ENCODE measurements at regions not wholly inside any gene's neighbourhood (a gene's known extent, or its start where the extent isn't known, plus 50 kb on each side); places are given as distances from the start of the nearest gene placed in this dataset.
"Not testable (repeated sequence)": the region's sequence is repeated elsewhere in the genome, so short reads cannot be mapped to it uniquely, and the experiment has no call there.

DNA sequence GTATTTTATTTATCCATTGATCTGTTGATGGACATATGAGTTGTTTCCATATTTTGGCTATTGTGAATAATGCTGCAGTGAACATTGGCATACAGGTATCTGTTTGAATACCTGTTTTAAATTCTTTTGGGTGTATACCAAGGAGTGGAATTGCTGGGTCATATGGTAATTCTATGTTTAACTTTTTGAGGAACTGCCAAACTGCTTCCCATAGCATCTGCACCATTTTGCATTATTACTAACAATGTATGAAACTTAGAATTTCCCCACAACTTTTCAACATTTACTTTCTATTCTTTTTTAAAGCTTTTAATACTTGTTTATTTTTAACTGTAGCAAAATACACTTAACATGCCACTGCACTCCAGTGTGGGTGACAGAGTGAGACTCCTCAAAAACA, 57.0 kb upstream of the MSN start:
- no peak for DNase-seq

DNA sequence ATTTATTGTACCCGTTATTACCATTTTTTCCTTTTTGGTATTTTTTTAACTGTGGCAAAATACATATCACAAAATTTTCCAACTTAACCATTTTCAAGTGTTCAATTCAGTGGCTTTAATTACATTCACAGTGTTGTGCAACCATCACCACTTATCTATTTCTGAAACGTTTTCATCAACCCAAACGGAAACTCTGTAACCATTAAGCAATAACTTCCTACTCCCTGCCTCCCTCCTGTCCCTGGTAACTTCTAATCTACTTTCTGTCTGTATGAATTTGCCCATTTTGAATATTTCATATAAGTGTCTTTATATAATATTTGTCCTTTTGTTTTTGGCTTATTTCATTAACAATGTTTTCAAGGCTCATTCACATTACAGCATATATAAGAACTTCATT, 57.4 kb upstream of the MSN start:
- no peak for DNase-seq

DNA sequence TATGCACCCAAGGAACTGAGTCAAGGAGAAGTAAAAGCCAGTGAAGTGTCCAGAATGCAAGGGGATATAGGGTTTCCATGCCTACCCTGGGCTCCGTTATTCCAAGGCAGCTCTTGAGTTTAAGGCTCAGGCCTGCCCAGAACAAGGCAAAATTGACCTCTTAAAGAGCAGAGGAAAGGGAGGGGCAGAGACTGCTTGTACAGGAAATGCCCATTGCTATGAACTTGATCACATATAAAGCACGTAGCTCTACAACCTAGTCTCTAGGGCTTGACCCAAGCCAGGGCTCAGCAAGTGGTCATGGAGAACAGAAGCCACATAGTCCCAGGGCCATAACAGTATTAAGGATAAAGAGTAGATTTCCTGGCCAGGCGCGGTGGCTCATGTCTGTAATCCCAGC, 58.2 kb upstream of the MSN start:
- no peak for DNase-seq

DNA sequence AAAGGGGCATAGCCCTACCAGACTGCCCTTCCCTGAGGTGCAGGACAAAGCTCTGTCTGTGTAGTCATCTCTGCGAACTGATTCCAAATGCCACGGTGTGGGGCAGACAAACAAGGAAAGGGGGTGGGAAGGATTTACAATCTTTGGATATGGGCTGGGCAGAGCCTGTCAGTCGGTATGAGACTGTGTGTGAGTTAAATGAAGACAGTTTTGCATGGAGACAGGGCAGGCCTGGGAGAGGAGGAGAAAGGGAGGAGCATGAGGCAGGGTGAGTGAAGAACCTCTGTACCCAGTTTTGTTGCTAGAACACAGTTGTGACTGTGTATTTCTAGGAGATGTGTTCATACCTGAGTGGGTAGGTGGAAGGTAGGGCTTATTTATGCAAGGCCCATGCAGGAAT, 59.4 kb upstream of the MSN start:
- DNase-seq: no peak

DNA sequence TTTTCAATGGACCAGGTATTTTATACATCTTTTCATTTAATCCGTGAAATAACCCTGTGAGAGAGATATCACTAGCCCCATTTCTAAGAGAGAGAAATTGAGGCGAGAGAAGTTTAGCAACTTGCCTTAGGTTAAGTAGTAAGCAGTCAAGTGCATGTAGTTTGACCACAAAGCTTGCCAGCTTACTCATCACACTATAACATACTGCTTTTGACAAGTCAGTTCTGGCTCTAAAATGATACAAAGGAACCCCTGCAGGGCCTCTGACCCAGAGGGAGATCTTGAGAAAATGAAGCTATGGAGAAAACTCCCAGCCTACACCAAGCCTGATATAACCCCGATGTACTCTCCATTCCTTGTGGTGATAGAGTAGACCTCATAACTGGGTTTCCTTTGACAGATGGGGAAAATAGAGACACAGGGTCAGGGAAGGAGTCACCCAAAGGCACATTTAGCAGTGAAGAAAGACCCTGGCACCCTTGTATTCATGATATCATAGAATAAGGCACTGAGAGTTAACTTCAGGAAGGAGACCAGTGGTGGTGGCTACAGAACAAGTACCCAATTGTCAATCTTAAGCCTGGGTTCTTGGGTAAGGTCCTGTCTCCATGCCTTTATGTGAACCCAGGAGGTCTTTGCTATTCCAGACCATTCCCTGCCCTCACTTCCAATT, 60.2 kb upstream of the MSN start:
- no peak for DNase-seq

DNA sequence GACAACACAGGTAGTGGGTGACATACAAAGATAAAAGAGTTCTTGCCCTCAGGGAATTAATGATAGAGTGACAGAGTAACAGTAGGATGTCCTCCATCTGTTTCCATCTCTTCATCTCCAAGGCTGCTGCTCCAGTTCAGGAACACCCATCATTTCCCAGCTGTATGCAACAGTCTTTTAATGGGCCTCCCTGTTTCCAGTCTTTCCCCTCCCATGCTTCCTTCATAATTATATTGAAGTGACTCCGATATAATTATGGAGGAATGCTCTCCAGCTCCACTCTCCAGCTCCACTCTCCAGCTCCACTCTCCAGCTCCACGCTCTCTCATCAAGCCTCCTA, 65.3 kb upstream of the MSN start:
- no peak for DNase-seq

DNA sequence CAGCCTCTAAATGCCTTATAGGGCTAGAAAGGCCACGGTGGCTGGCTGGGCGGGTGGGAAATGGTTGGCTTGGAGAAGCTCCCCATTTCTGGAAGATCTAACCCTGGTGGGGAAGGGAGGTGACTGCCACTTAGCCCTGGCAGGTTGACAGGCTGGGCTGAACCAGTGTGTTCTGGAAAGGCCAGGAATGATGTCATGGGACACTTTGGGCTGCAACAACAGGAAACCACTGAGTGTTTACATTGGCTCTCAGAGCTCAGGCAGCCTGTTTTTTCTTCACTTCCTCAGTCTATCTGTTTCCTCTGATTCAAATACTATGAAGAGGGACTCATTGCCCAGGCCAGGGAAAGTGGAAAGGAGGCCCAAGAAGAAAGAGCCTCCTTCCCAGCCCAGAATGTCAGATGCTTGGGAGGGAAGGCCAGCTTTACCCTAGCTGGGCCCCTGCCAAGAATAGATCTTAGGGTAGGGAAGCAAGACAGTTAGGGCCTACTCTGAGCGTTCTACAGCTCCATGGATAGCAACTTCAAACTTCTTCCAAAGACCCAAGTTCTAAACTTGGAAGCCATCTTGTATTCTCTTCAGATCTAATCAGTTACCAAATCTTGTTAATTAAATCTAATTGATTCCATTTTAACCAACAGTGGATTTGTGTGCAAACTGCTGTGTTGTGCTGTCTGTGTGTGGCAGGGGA, 65.8 kb upstream of the MSN start:
- DNase-seq: no peak

DNA sequence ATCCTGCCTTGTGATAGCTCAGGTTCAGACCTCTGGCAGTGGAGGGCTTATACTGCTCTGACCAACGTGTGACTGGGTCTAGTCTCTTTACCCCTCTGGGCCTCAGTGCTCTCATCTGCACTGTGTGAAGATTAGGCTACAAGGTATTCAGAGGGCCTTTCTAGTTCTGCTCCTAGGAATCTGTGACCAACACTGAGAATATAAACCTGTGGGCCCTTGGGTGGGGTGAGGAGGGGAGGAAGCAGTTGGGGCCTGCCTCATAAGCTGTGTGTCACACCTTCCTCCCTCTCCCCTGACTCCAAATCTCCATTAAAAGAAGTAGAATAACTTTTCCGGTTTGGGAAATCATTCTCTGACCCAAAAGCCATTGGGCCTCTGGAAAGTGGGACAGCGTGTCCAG, 66.3 kb upstream of the MSN start:
- no peak for DNase-seq

DNA sequence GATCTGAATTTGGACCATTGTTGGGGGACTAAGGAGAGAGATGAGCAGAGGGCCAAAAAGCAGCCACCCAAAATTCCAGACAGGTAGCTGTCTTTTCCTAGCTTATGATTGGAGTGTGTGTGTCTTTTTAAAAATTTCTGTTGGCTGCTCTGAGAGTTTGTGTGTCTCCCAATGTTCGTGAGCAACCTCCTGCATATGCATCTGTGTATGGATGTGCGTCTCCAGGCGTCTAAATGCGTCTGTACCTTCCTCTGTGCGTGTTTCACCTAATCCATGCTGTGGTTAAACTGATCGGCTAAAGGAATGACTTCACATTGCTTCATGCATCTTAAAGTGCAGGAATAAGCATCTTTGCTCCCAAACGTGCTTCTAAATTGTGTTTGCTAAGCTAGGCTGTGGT, 65.5 kb upstream of the LAS1L start:
- DNase-seq: no peak

DNA sequence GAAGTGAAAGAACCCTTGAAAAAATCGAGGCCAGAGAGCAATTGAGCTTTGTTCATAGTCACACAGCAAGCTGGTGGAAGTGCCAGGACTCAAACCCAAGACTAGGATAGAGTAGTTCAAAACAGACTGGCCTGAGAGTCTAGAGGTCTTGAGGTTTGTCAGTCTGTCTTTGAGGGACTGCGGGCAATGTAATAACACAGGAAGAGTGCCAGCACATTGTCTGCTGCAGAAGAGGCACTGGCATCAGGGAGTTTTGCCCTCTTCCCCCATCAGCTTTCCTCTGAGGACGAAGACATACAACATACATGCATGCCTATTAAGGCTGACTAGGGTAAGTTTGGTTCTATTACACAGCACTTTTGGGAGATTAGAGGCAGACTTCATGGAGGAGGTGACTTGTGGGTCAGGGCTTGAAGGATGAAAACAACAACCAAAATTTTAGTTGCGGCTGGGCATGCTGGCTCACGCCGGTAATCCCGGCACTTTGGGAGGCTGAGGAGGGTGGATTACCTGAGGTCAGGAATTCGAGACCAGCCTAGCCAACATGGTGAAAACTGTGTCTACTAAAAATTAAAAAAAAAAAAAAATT, 64.1 kb upstream of the LAS1L start:
- no peak for DNase-seq

DNA sequence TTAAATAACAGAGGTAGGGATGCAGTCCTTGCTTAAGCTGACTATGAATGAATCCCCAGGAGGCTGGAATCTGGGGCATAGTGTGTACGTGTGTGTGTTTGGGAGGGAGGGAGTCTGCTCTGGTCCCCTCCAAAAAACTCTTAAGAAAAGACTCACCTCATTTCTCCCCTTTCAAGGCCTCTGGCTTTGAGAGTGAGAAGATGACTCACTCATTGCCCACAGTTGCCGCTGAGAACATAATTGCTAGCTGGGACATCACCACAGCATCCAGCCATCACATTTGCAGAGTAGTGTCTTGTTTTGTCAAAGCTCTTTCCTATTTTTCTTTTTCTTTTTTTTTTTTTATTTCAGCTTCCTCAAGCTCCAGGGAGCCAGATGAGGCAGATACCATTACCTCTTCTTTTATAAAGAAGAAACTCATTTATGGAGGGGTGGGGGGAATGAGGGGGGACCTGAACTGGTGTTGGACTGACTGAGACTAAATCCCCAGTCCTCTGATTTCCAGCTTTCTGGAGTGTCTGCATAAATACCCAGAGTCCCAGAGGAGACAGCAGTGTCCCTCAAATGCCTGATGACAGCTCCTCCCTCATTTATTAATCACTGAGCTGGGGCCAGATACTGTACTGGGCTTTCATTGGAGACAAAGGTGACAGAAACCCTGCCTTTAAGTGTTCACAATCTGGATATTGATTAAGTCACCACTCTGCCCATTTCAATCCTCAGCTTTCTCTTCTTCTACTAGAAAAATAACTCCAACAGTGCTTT, 61.9 kb upstream of the LAS1L start:
- DNase-seq: no peak

DNA sequence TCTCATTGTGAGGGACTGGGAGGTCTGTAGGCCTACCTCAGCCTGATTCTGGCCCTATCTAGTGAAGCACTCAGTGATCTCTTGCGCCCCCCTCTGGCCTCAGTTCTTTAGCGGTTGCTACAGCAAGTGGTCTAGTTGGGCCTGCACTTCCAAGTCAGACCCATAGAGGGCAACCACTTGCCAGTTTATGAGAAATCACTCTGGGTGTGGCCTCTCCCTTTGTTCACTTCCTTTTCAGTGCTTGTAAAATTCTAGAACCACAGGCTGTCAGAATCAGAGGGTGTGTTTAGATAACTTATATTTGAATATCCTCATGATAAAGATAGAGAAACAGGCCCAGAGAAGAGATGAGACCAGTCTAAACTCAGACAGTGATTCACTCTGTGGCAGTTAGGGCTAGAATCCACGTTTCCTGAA, 60.9 kb upstream of the LAS1L start:
- peak; percentile 21 for DNase-seq

DNA sequence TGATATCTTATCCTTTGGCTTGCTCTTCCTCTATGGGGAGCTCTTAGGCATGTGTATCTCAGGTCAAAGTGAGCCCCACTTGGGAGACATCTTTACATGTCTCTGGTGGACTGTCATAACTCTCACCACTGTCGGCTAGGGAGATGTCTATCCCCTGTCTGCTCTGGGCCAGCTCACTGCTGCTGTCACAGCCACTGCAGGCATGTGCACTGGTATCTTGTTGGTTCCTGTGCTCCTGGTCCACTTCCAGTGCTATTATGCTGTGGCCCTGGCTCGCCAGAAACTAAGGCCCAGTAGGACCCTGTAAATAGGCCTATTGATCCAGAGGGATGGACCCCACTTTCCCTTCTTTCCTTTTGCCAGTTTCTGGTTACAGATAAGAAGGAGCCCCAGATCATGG, 56.6 kb upstream of the LAS1L start:
- no peak for DNase-seq

DNA sequence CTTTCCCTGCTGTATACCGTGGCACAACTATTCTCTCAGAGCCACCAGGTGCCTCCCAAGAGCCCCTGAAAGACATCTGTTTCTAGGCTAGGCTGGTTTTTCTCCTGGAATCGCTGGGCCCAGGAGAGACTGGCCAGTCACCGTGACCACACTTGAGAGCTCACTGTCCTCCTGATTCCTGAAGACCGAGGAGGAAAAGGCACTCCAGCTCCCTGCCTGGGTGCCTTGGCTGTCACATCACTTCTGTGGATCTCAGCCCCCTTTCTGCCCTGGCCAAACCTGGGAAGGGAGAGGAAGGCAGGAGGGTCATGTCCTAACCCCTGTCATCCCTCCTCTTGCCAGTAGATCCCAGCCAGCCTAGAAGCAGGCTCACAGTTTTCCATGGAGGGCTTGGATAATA, 54.7 kb upstream of the LAS1L start:
- DNase-seq: no peak

DNA sequence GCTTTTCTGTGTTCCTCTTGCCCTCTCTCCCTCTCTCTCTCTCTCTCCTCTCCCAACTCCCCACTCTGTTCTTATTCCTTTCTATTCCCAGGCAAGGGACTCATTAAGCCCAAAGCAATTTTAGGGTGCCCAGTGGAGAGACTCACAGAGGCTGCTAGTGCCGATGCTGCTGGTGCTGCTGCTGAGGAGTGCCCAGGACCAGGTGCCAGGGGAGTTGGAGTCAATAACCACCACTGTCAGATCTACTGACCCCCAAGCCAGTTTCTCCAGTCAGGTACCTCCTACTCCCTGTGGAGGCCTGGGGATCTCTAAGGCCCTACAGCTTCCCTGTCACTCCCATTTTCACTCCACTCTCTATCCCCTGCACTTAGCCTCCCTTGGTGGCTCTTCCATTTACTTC, 54.2 kb upstream of the LAS1L start:
- DNase-seq: no peak

DNA sequence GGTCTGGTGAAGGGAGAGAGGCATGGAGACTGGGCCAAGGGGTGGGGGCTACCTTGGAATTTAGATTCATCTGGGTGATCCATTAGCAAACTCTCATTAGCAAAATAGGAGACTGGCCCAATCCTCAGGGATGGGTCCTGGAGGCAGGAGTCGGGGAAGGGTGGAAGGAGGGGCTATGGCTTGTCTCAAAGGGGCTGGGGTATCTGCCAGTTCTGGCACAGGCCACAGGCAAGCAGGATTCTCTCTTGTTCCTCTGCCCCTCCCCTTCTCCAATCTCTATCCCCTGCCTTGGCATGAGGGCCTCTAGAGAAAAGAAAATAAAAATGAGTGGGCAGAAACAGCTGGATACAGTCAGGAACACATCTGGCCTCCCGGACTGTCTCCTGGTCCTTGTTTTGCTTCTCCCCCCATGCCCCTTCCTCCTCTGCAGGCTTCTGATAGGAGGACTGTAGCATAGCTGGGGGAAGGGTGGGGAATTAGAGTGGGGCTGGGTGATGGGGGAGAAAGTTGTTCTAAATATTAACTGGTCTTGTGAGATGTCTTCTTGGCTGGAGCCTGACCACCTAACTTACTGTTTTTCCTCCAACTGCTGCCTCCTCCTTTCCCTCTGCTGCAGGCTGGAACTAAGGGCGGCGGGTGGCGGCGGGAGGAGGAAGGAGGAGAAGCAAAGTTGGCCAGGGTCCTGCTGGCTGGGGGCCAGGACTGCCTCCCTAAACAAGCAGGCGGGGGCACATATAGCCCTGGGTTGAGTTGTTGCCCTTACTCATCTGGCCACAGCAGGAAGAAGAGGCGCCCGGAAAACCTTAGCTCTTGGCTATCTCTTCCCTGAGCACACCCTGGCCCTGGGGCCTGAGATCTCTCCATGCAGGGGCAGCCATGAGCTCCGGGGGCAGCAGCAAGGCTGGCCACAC, 53.3 kb upstream of the LAS1L start:
- DNase-seq: no peak

DNA sequence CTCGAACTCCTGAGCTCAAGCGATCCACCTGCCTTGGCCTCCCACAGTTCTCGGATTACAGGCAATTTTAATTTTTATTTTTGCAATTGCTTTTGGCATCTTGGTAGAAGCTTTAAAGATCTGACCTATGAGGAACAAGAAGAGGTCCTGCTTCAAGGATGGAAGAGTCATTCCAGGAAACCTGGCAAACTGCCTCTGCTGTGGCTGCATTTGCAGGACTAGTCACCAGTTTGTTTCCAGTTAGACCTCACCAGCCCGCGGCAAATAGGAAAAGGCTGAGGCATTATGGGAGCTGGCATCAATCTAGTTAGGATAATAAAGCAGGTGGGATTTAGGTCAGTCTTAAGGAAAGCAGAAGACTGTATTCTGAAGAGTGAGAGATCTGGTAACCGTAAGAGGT, 51.9 kb upstream of the LAS1L start:
- DNase-seq: no peak

DNA sequence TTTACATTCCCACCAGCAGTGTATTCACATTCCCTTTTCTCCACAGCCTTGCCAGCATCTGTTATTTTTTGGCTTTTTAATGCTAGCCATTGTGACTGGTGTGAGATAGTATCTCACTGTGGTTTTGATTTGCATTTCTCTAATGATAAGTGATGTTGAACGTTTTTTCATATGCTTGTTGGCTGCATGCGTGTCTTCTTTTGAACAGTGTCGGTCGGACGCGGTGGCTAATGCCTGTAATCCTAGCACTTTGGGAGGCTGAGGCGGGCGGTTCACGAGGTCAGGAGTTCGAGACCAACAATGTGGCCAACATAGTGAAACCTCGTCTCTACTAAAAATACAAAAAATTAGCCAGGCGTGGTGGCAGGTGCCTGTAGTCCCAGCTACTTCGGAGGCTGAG, 50.6 kb upstream of the LAS1L start:
- not testable (repeated sequence) for DNase-seq

All from NCI-H2227 treated with DMSO at 0.1 percent for 48 hours (cell line).